Non-pigmented ciliary epithelial cell (primary cell): ENCODE measurements at regions not wholly inside any gene's neighbourhood (a gene's known extent, or its start where the extent isn't known, plus 50 kb on each side); places are given as distances from the start of the nearest gene placed in this dataset.

Source experiments
- DNase-seq: peaks from one replicate; pipeline ENCODE4 v3.0.0-alpha.2; 2010; ENCODE audit warnings: low read depth

DNA sequence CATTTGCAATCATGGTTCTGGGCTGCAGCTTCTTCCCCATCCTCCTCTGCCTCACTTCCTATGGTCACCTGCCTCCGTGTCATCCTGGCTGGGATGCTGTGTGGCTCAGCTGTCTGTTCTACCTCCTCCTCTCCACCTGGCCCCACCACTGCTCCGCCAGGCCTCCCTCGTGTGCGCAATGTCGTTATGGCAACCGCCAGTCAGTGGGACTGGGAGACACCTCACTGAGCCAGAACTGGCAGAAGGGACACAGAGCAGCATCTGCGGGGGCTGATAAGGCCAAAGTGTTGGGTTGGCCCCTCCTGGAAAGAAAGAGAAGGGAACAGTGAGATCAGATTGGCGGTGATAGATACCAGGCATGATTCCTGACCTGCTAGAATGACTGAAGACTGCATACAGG lies 527.5 kb downstream of the INHBA start:
- no peak for DNase-seq

DNA sequence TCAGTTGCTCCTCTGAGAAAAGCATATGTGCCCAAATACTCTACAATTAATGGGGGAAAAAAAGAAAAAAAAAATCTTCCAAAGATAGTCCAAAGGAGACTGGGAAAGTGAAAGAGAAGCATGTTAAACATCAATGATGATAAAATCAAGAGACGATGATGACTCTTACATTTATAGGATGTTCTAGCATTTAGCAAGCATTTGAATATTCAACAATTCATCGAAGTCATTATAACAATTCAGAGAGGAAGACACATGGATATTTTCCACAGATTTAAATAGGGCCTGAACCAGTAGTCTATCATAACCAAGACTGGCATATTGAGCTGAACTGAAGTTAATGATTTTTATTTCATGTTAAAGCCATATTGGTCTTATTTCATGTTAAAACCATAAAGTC lies 528.4 kb downstream of the INHBA start:
- no peak for DNase-seq

DNA sequence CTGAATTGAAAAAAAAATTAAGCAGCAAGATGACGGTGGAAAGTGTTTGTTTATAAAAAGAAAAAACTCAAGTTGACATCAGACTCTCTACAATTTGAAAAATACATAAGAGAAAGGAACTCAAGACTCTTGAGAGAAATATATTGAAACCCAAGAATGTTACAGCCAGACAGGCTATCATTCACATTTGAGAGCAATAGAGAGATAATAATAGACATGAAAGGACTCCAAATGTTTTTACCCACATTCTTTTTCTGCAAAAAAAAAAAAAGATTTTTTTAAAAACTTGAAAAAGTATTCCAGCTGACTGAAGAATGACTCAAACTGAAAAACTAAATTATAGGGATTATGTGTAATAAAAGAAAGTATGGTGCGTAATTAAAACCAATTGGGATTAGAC lies 532.4 kb downstream of the INHBA start:
- DNase-seq = no peak

DNA sequence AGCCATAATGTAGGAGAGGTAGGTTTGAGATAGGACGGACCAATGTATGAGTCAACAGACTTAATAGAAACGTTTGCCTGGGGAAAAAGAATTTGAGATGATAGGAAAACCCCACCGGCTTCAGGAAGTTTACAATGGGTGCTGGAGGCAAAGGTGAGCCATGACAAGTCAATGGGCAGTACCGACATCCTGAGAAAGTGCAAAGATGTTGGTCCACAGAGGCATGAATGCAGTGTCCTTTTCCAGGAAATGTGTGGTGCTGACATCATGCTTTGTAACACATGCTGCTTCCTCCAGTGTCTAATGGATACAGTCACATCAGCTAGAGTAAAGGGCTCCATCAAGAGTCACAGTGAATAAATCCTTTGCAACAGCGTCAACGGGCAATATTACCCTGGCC lies 533.6 kb downstream of the INHBA start:
- DNase-seq = no peak

DNA sequence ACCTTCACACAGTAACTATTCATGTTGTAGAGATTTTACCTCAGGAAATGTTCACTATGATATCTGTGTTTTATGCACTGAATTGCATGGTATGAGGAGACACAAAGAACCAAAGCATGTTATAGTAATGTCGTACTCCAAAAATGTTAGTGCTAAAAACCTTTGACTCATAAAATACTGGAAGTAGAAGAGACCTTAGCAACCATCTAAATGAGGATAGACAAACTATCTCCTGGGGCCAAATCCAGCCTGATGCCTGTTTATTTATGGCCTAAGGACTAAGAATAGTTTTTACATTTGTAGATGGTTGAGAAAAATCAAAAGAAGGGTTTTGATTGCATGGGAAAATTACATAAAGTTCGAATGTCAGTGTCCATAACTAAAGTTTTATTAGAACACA lies 535.1 kb downstream of the INHBA start:
- no peak for DNase-seq

DNA sequence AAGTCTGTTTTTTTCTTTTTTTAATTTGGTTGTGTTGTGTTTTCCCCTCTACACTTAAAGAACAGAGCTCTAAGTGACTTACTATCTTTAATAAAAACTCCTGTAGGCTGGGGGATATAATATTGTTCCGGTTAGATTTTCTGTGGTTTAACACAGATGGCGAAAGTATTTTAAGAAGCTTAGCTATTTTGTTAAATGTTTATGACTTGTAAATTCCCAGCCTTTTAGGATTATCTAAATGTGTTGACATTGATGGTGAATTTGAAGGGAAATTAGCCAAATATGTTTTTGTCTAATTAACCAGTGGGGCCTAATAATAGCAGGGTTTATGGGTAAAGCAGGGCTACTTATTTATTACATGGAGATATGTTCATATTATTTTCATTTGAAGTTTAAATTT lies 538.5 kb downstream of the INHBA start:
- peak; percentile 28 for DNase-seq

DNA sequence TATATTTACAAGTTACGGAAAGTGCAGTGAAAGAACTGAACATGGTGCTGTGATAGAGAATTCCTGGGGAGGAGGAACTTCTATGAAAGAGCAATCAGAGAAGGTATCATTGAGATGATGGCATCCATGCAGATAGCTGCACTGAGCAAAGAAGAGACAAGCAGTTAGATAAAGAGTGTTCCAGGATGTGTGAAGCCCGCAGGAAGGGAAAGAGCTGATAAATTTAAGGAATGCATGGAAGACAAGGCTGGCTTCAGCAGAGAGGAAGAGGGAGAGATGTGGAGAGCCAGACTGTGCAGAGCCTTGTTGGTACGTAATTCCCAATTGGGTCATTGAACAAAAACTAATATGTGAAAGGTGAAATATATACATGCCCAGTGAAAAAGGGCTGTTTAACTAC lies 538.9 kb downstream of the INHBA start:
- no peak for DNase-seq

DNA sequence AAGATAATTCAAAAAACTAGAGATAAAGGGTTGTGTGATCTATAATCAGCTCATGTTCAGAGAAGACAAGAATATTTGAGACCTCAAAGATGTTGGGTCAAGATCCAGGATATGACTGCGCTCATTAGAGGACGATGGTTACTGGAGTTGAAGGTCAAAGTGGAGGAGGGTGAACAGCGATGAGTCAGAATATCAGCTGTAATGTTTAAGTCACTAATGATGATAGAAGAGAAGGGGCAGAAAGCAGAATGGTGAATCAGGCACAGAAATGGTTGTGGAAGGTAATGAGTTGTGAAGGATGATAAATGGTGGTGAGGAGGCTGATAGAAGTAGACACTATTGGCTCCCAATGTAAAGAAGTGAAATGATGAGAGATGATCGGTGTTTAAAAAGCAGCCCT lies 540.3 kb downstream of the INHBA start:
- DNase-seq = no peak

DNA sequence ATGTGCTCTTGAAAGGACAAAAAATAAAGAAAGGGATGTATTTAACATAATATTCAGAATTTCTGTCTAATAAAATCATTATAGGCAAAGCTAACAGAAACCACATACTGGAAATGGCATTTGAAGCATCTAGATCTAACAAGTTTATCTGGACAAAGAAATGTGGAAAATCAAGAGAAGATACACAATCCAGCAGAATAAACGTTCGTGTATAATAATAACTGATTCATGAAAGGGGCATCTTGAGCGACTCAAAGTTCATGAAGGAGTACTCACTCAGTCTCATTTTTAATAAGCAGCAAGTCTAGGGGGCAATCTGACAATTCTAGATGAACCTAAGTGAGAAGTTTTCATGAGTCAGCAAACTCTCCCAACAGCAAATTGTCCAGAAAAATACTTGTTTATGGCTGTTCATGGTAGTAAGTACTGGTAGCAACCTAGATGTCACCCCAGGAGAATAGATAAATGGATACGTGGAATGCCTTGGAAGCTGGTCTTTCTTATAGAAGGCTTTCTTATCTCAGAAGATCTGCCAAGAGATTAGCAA lies 541.8 kb downstream of the INHBA start:
- no peak for DNase-seq

DNA sequence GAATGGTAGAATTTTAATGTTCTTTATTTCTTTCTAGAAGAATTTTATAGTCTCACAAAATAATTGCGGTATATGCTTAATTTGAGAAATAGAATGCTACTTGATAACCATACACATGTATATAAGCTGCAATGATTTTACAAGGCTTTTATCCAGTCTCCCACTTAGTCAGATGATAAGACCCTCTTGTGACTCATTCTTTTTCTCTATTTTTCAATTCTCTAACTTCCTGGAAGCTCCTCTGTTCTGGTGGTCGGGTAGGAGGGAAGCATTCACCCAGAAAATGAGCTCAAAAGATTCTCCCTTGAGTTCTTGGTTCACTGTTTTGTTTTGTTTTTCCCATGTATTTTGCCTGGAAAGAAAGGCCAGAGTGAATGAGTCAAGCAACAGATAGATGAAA lies 546.6 kb downstream of the INHBA start:
- no peak for DNase-seq

DNA sequence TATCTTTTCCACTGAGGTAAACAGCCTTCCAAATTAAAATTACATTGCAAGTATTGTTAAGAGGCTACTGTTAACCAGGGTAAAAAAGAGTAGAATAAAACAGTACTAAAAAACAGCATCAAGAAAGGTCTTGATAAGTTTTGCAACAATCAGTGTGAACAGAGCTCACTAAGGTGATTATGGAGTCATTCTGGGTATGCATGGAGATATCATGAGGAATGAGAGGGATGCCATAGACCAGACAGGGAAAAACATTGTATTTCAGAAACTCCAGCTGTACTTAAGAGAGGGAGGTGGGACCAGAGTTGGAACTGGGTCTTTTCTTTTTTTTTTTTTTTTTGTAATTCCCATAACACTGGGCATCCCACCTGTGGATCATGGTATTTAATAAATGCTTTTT lies 549.6 kb downstream of the INHBA start:
- no peak for DNase-seq

DNA sequence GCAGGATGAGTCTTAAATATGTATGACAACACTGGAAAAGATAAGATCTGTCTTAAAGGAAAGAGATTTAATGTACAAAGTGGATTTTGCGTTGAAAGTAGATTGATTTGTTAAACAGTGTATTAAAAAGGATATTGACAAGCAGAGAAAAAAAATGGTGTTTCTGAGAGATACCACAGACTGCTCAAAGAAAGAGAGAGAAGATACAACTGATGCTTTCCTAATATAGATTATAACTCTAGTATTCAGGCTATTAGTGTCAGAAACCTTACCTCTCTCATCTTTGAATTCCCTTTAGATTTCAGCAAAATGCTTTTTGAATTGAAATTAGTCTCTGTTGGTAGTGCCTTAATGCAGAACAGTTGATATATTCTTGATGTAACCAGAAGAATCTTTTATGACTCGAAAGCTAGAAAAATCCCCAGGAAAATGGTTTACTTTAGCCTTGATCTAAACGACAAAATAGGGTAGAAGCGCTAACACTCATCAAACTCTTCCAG lies 550.7 kb downstream of the INHBA start:
- DNase-seq = no peak

DNA sequence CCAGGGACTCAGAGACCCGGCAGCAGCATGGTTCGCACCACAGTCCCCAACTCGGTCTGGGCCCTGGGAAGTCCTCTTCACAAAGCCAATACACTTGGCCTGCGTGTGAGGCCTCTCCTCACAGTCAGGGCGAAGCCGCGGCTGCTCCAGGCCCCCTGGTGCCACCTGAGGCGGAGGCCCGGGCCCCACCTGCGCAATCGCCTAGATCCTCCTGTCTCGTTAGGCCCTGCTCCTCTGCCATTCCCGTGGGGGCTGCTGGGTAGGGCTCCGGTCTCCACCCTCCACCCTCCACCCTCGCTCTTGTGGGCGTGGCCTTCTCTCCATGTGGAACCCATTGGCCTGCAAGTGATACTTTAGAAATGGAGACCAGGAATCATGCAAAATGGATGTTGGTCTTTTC lies 553.3 kb downstream of the INHBA start:
- DNase-seq = no peak

DNA sequence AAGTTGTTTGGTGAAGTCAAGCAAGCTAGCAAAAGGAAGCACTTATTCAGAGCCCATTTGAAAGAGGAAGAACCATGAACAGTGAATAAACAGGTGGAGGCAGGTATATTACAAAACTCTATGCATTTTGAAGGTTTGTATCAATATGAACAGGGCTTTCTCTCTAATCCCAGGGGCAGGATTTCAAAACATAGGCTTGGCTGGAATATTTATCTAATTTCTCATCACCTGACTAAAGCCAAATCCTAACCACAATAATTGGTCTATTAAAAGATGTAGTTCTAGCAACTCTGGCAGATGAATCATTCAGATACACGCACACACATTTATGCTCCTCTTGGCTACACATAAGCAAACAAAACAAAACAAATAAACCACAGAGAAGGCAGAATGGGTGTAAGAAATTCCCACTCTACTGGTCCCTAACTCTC lies 554.4 kb downstream of the INHBA start:
- DNase-seq = peak; percentile 79

DNA sequence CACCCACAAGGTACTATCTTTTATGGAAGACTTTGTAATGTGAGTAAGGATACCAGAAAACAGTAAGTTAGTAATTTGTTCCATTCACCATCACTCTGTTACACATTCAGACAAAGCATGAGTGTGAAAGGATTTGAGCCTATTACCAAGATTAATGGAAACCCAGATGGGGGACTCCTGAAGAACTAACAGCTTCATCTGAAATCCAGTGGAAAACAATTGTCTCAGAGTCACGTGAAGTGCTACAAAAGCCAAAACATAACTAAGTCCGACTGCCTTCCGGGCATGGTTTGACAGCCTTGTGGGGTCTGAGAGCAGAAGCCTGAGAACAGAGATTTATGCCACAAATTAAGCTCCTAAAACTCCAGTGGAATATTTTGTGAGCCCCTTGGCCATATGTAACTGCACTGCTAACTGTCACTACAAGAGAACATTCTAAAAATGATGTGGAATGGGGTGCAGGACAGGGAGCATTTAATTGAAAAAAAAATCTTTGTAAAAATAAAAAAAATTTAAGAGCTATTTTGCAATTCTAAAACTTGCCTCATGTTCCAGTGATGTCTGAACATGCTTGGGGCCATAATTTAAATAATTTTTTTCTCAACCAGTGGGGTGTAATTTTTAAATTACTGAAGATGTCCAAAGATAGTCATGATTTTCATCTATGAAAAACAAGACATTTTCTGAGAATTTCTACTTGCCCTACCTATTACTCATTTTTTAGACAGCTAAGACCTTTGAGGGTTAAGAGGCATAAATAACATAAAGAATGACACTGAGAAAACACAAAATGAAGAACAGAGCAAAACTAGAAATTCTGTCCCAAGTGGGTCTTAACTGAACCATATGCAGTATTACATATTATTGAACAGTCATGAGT lies 555.0 kb downstream of the INHBA start:
- no peak for DNase-seq

DNA sequence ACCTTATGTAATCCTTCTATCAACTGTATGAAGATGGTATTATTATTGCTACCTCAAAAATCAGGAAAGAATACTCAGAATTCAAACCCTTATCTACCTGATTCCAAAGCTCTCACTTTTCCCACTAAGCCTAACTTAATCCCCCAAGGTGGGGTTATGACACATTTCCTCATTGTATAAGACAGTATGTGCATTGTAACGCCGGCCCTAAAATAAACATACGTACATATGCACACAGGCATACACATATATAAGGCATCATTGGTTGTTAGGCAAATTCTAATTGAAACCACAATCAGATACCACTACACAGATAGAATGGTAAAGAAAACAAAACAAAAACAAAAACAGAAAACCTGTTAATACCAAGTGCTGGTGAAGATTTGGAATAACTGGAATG lies 556.5 kb downstream of the INHBA start:
- no peak for DNase-seq

DNA sequence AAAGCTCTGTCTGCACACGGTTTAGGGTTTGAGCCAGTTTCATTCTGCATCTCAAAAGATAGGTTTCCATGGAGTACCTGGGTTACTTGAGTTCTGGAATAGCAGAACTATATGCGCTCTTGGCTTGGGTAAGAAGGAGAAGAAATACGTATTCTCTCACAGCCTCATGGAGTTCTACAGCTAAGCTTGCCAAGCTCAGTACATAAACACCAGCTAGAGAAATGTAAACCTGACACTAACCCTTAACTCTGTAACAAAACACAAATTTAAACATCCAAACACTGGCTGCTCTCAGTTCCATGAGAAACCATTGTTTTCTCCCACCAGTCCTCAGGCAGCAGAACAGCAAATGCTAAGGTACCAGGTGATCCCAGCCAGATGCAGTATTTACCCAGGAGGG lies 557.2 kb downstream of the INHBA start:
- DNase-seq = no peak

DNA sequence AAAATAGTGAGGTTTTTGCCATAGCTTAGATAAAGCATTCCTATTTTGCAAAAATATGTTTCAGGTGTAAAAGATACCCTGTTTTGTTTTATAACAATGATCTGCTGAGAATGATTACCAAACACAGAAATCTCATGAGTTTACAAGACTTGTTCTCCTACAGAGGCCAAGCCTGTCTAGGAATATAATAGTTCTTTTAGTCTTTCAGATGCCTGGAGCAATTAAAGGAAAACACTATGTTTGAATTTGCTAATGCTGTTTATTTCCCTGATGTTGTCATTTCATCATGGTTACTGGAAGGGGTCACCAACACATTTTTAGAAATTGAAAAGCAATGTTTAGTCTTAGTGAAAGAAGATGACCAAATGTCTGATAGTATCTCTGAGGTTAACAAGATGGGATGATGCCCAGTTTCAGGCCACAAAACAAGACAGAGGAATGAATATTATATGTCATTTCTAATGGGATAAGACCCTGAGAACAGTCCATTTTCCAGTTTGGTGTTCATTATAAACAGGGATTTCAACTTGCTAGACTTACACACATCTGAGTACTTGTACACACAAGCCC lies 559.9 kb downstream of the INHBA start:
- no peak for DNase-seq

DNA sequence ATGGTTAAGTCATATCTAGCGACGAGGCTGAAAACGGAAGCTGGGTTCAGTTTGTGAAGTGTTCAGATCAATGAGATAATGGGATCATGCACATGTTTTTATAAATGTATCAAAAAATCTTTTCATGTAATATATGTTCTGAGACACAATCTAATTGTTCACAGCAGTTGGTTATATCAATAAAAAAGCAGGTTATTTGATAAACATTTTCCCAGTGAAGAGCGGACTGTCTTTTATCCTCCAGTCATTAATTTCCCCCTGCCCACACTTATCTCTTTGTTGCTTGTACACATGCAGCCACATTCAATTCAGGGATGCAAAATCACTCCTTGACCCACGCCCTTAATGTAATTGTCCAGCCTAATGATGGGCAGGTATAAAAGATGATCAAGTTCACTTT lies 563.1 kb downstream of the INHBA start:
- no peak for DNase-seq

DNA sequence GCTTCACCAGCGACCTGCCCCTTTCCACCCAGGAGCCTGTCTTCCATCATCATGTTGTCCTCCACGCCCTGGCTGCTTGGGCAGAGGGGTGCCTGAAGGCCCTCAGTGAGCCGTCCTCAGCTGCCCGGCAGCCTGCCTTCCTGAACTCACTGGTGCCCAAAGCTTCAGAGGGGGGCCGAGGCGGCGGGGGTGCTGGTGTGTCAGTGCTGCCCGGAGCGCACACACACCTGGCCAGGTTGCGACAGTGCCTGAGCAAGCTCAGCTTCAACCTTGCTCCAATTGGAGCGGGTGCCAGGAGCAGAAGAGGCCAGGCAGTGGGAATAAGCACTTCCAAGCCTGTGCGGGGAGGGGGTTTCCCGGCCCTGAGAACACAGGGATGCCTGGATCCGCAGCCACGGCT lies 566.3 kb downstream of the INHBA start:
- no peak for DNase-seq

DNA sequence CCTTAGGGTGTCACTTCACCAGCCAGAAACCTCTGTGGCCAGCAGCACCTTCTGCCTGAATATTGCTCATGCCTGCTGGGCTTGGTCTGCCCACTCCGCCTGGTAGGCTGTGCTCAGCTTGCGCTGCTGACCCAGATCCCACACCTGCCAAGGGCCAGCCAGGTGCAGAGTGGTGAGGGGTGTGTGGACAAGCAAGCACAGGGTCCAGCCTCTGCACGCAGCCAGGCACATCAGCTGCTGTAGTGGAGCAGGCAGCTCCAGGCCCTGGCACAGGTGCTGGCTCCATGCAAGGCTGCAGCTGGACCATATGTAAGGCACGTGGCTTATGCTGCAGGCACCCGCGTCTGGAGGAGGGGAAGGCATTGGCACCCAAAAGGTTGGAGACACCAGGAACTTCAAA lies 567.4 kb downstream of the INHBA start:
- DNase-seq = no peak

DNA sequence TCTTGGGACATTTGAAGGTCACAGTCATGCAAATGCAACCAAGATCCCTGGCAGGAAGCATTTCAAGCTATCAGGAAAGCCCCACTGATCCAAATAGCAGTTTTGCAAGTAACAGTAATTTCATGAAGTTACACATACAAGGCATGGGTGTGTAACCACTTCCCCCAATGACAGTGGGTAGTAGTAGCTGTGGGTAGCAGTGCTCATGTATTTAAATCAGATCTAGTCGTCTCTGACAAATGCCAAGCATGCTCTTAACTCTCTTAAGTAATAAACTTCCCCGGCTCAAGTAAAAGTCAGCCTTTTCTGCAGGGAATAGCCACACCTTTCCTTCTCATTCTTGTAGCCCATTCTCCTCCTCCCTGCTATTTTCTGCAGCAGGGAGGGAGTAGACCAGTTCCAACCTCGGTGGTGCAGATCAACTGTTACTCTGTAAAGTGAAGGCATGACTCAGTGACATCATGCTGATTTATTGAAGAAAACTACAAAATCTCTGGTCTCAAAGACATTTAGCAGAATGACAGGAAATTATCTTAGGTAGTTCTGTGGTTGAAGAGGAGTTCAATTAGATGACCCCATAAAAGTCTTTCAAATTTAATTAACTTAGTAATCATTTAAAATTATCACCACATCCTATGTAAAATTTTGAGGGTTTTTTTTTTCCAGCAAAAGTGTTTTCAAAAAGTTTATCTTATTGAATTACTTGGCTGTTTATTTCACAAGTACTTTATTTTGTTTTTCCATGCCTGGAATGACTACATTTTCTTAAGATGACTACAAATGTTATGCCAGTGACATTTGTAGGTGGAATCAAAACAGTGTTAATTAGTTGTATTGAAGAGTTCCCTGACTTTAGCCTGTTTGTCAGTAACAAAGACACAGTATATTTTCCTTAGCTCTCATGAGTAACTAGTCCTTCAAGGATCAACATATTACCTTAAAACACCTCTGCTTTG lies 568.3 kb downstream of the INHBA start:
- DNase-seq = no peak
